Epithelial cell of proximal tubule (primary cell): ENCODE measurements at regions not wholly inside any gene's neighbourhood (a gene's known extent, or its start where the extent isn't known, plus 50 kb on each side); places are given as distances from the start of the nearest gene placed in this dataset.

ENCODE experiments used
- DNase-seq: peaks from one replicate; pipeline ENCODE4 v3.0.0-alpha.2; 2011; ENCODE audit warnings: low read depth
- H3K4me3 ChIP-seq: 2 replicates; pipeline ENCODE4 v1.5.1; 2011; ENCODE audit warnings: low read depth, mild to moderate bottlenecking, low read length
- CTCF ChIP-seq: conservative IDR thresholded peaks from 2 replicates; pipeline ENCODE4 v1.5.1; 2012; ENCODE audit warnings: low read depth, mild to moderate bottlenecking, low read length

- no peak overlapping the region for H3K4me3 ChIP-seq
- DNase-seq: no peak
- TF ChIP-seq CTCF: no peak
These were observed 243.4 kb downstream of the NUF2 start for GRCh38 chr1:163565166-163565565.

DNA sequence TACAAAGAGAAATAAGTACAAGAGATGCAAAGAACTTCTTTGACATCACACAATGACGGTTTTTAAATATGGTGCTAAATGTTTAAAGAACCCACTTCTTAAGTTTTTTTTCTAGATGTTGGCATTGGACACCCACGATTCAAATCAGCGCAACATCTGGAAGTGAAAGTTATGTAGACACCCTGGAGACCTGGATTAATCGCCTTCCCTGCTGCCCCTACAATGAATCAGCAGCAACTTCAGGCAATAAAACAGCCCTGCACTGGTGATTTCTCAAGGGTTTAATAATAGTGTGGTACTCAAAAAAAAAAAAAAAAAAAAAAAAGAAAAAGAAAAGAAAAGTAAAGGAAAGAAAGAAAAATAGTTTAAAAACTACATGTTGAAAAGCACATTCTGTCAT, 248.3 kb downstream of the NUF2 start:
- no peak overlapping the region for H3K4me3 ChIP-seq
- TF ChIP-seq CTCF: no peak
- DNase-seq: no peak

GRCh38 chr1:163571950-163572349, 250.2 kb downstream of the NUF2 start:
- H3K4me3 ChIP-seq: no peak overlapping the region
- TF ChIP-seq CTCF: no peak
- DNase-seq: no peak

- H3K4me3 ChIP-seq: no peak overlapping the region
- TF ChIP-seq CTCF: no peak
- DNase-seq: no peak
These were observed 252.4 kb downstream of the NUF2 start for GRCh38 chr1:163574119-163574518.

DNA sequence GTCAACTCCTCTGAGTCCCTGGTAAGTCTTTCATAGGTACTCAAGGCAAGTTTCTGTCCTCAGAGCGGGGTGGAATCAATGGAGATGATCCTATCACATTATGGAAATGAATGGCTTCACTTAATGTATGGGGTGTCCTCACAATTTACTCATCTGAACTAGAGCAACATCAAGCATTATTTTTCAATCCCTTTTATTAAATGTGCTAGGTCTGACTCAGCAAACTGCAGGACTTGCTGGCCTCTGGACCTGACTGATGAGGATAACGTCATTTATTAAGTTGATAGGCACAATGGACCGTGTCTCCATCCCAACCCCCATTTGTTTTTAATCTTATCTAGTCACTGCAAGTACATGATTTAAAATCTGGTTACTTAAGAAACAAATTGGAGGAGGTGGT, 259.2 kb downstream of the NUF2 start:
- no peak for TF ChIP-seq CTCF
- no peak for DNase-seq
- H3K4me3 ChIP-seq: no peak overlapping the region

GRCh38 chr1:163583661-163584181, 262.0 kb downstream of the NUF2 start:
- DNase-seq: no peak
- no peak overlapping the region for H3K4me3 ChIP-seq
- TF ChIP-seq CTCF: no peak

GRCh38 chr1:163585796-163586195, 264.0 kb downstream of the NUF2 start:
- no peak for TF ChIP-seq CTCF
- H3K4me3 ChIP-seq: no peak overlapping the region
- DNase-seq: no peak
